ENCODE measurements at regions not wholly inside any gene's neighbourhood (a gene's known extent, or its start where the extent isn't known, plus 50 kb on each side); places are given as distances from the start of the nearest gene placed in this dataset.

DNA sequence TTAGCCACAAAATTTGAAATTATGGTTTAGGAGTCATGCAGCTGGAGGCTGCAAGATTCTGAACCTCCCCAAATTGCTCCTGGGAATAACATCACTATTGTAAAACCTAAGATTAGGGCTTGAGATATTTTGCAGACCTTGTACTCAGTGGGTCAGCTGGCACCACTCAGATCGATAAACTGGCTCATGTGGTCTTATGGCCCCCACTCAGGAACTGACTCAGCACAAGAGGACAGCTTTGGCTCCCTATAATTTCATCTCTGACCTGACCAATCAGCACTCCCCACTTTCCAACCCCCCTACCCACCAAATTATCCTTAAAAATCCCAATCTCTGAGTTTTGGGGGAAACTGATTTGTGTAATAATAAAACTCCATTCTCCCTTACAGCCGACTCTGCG lies 161.6 kb downstream of the BRMS1L start:
- TF ChIP-seq, protein P1, sequence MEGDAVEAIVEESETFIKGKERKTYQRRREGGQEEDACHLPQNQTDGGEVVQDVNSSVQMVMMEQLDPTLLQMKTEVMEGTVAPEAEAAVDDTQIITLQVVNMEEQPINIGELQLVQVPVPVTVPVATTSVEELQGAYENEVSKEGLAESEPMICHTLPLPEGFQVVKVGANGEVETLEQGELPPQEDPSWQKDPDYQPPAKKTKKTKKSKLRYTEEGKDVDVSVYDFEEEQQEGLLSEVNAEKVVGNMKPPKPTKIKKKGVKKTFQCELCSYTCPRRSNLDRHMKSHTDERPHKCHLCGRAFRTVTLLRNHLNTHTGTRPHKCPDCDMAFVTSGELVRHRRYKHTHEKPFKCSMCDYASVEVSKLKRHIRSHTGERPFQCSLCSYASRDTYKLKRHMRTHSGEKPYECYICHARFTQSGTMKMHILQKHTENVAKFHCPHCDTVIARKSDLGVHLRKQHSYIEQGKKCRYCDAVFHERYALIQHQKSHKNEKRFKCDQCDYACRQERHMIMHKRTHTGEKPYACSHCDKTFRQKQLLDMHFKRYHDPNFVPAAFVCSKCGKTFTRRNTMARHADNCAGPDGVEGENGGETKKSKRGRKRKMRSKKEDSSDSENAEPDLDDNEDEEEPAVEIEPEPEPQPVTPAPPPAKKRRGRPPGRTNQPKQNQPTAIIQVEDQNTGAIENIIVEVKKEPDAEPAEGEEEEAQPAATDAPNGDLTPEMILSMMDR (IDR thresholded peaks at IDR 0.05): no peak
- TF ChIP-seq, protein P2, sequence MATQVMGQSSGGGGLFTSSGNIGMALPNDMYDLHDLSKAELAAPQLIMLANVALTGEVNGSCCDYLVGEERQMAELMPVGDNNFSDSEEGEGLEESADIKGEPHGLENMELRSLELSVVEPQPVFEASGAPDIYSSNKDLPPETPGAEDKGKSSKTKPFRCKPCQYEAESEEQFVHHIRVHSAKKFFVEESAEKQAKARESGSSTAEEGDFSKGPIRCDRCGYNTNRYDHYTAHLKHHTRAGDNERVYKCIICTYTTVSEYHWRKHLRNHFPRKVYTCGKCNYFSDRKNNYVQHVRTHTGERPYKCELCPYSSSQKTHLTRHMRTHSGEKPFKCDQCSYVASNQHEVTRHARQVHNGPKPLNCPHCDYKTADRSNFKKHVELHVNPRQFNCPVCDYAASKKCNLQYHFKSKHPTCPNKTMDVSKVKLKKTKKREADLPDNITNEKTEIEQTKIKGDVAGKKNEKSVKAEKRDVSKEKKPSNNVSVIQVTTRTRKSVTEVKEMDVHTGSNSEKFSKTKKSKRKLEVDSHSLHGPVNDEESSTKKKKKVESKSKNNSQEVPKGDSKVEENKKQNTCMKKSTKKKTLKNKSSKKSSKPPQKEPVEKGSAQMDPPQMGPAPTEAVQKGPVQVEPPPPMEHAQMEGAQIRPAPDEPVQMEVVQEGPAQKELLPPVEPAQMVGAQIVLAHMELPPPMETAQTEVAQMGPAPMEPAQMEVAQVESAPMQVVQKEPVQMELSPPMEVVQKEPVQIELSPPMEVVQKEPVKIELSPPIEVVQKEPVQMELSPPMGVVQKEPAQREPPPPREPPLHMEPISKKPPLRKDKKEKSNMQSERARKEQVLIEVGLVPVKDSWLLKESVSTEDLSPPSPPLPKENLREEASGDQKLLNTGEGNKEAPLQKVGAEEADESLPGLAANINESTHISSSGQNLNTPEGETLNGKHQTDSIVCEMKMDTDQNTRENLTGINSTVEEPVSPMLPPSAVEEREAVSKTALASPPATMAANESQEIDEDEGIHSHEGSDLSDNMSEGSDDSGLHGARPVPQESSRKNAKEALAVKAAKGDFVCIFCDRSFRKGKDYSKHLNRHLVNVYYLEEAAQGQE (IDR thresholded peaks at IDR 0.05; ENCODE audit: insufficient read depth in 1 of 2, low read depth in 2 of 2, low read length in 1 of 2): no peak

All from Panc1 (cell line).